Smooth muscle cell (in vitro differentiated cells): ENCODE measurements at regions not wholly inside any gene's neighbourhood (a gene's known extent, or its start where the extent isn't known, plus 50 kb on each side); places are given as distances from the start of the nearest gene placed in this dataset.
"Not testable (repeated sequence)": the region's sequence is repeated elsewhere in the genome, so short reads cannot be mapped to it uniquely, and the experiment has no call there.

Experiments used
- DNase-seq: peaks from one replicate; lab custom pipeline; 2025; ENCODE audit not compliant: unreplicated experiment; lab: John Stamatoyannopoulos, UW
- H2AFZ ChIP-seq: fragments of 200-600 bp; sonication (generic); 2 replicates; pipeline ENCODE4 v1.6.0; 2016; ENCODE audit warnings: antibody characterized with exemption, low read depth, mild to moderate bottlenecking
- H3F3A ChIP-seq: fragments of 200-600 bp; sonication (generic); 2 replicates; pipeline ENCODE4 v1.6.0; 2017; ENCODE audit warnings: antibody characterized with exemption, low read depth
- H3K27ac ChIP-seq: fragments of 200-600 bp; sonication (generic); 2 replicates; pipeline ENCODE4 v1.5.1; 2016; ENCODE audit warnings: low read depth, mild to moderate bottlenecking
- H3K27me3 ChIP-seq: fragments of 200-600 bp; sonication (generic); 2 replicates; pipeline ENCODE4 v1.6.1; 2016; ENCODE audit warnings: low read depth, mild to moderate bottlenecking
- H3K36me3 ChIP-seq: fragments of 200-600 bp; sonication (generic); 2 replicates; pipeline ENCODE4 v1.5.1; 2016; ENCODE audit warnings: low read depth
- H3K4me1 ChIP-seq: fragments of 200-600 bp; sonication (generic); 2 replicates; pipeline ENCODE4 v1.5.1; 2016; ENCODE audit warnings: low read depth
- H3K4me2 ChIP-seq: fragments of 200-600 bp; sonication (generic); 2 replicates; pipeline ENCODE4 v1.6.0; 2016; ENCODE audit warnings: mild to moderate bottlenecking
- H3K4me3 ChIP-seq: fragments of 200-600 bp; sonication (generic); 2 replicates; pipeline ENCODE4 v1.5.1; 2016; ENCODE audit warnings: mild to moderate bottlenecking
- H3K79me2 ChIP-seq: fragments of 200-600 bp; sonication (generic); 2 replicates; pipeline ENCODE4 v1.6.0; 2016; ENCODE audit warnings: low read depth, mild to moderate bottlenecking
- H3K9ac ChIP-seq: fragments of 200-600 bp; sonication (generic); 2 replicates; pipeline ENCODE4 v1.6.0; 2016; ENCODE audit warnings: low read depth
- H3K9me3 ChIP-seq: fragments of 200-600 bp; sonication (generic); replicated peaks from 2 replicates; pipeline ENCODE4 v1.5.1; 2016; ENCODE audit warnings: low read depth
- H4K20me1 ChIP-seq: fragments of 200-600 bp; sonication (generic); 2 replicates; pipeline ENCODE4 v1.6.0; 2016; ENCODE audit warnings: low read depth
- CTCF ChIP-seq: fragments of 200-600 bp; sonication (generic); IDR thresholded peaks from 2 replicates; pipeline ENCODE4 v1.5.1; 2017; ENCODE audit warnings: borderline replicate concordance, mild to moderate bottlenecking, antibody characterized with exemption; ENCODE audit not compliant: insufficient read depth, poor library complexity, severe bottlenecking
- WGBS: methylation state at CpG from one replicate; pipeline ENCODE4 v1.1.7; 2016; ENCODE audit warnings: low lambda C conversion rate; 5-methylcytosine and 5-hydroxymethylcytosine counted together

- WGBS, result 95% methylated on average over 3 of the region's 3 CpGs
- not testable (repeated sequence) for H3K79me2 ChIP-seq, H3K4me1 ChIP-seq, H4K20me1 ChIP-seq, H3K27me3 ChIP-seq, H3F3A ChIP-seq, H3K36me3 ChIP-seq, DNase-seq, H2AFZ ChIP-seq, H3K27ac ChIP-seq, H3K4me2 ChIP-seq, H3K4me3 ChIP-seq, H3K9ac ChIP-seq, H3K9me3 ChIP-seq
Measured at GRCh38 chr1:112829691-112830090, 114.6 kb upstream of the PPM1J start.

GRCh38 chr1:112828716-112829115, 113.6 kb upstream of the PPM1J start:
- no peaks in the 10 kb centered on the region for H4K20me1 ChIP-seq
- H3K9me3 ChIP-seq, result no peaks in the 10 kb centered on the region
- no peaks in the 10 kb centered on the region for H3K27me3 ChIP-seq
- no peaks in the 10 kb centered on the region for H3K79me2 ChIP-seq
- H3K36me3 ChIP-seq, result no peaks in the 10 kb centered on the region
- H3K4me3 ChIP-seq, result no peak overlapping the region
- no peak overlapping the region for H3K27ac ChIP-seq
- H2AFZ ChIP-seq, result no peak overlapping the region
- no peak overlapping the region for H3K9ac ChIP-seq
- no peak for DNase-seq
- no peaks in the 10 kb centered on the region for H3F3A ChIP-seq
- TF ChIP-seq CTCF, result no peak
- 82% methylated on average over 2 of the region's 2 CpGs for WGBS
- no peaks in the 10 kb centered on the region for H3K4me1 ChIP-seq
- H3K4me2 ChIP-seq, result no peak overlapping the region

- H3K4me1 ChIP-seq, DNase-seq, H3K36me3 ChIP-seq, H3K4me2 ChIP-seq, H3K4me3 ChIP-seq, H4K20me1 ChIP-seq, H3K27ac ChIP-seq, H3K9me3 ChIP-seq, H3K79me2 ChIP-seq, H3K9ac ChIP-seq, H3K27me3 ChIP-seq, H3F3A ChIP-seq, H2AFZ ChIP-seq: not testable (repeated sequence)
- 54% methylated on average over 1 of the region's 1 CpG for WGBS
Measured at GRCh38 chr1:112827391-112827790, 112.3 kb upstream of the PPM1J start.

- Histone ChIP-seq H4K20me1 (no peaks in the 10 kb centered on the region), H3K4me3 (no peak overlapping the region), H3K27me3 (no peaks in the 10 kb centered on the region), H3F3A (no peaks in the 10 kb centered on the region), H3K4me1 (peaks cover 5% of the 10 kb centered on the region), H3K9me3 (no peaks in the 10 kb centered on the region), H3K27ac (no peak overlapping the region), H3K9ac (no peak overlapping the region), H3K4me2 (no peak overlapping the region), H2AFZ (no peak overlapping the region), H3K36me3 (no peaks in the 10 kb centered on the region), H3K79me2 (no peaks in the 10 kb centered on the region)
- TF ChIP-seq CTCF, result no peak
- WGBS, result 50% methylated on average over 16 of the region's 16 CpGs
- DNase-seq, result no peak
Measured at GRCh38 chr1:112826217-112826944, 111.2 kb upstream of the PPM1J start.

- not testable (repeated sequence) for H3K4me2 ChIP-seq, H3K27me3 ChIP-seq, H3K36me3 ChIP-seq, DNase-seq, H4K20me1 ChIP-seq, H3K4me3 ChIP-seq, H3K27ac ChIP-seq, H3K4me1 ChIP-seq, H3K9ac ChIP-seq, H3K9me3 ChIP-seq, H3F3A ChIP-seq, H2AFZ ChIP-seq, H3K79me2 ChIP-seq
- 77% methylated on average over 7 of the region's 7 CpGs for WGBS
Measured at GRCh38 chr1:112825563-112826216, 110.6 kb upstream of the PPM1J start.

- not testable (repeated sequence) for H3K4me2 ChIP-seq
Measured at GRCh38 chr1:112825075-112825474, 109.9 kb upstream of the PPM1J start.

GRCh38 chr1:112821307-112822063, 106.4 kb upstream of the PPM1J start:
- peaks cover 10% of the 10 kb centered on the region for H3F3A ChIP-seq
- not testable (repeated sequence) for H3K9me3 ChIP-seq, DNase-seq, H4K20me1 ChIP-seq, H3K27ac ChIP-seq, H3K36me3 ChIP-seq, H3K4me2 ChIP-seq, H2AFZ ChIP-seq, H3K79me2 ChIP-seq, H3K4me3 ChIP-seq, H3K9ac ChIP-seq, H3K27me3 ChIP-seq, H3K4me1 ChIP-seq
- 66% methylated on average over 7 of the region's 7 CpGs for WGBS

More at GRCh38 chr1:112825075-112825474, 109.9 kb upstream of the PPM1J start:
- not testable (repeated sequence) for H3K9me3 ChIP-seq, H3K36me3 ChIP-seq, H3K79me2 ChIP-seq, DNase-seq, H4K20me1 ChIP-seq, H3K27ac ChIP-seq, H2AFZ ChIP-seq, H3K27me3 ChIP-seq, H3K4me1 ChIP-seq, H3K4me3 ChIP-seq, H3K9ac ChIP-seq, H3F3A ChIP-seq
- 72% methylated on average over 6 of the region's 6 CpGs for WGBS
